ENCODE measurements at regions not wholly inside any gene's neighbourhood (a gene's known extent, or its start where the extent isn't known, plus 50 kb on each side); places are given as distances from the start of the nearest gene placed in this dataset.

- H2AFZ ChIP-seq (ENCODE audit: low read depth, low read length, poor library complexity, severe bottlenecking), result no peak overlapping the region
- H3K4me3 ChIP-seq (replicated peaks in 1 of 2; ENCODE audit: low read depth in 1 of 2, low read length in 2 of 2), result no peak overlapping the region
- POLR2A ChIA-PET, result no interaction called here
- no peaks in the 10 kb centered on the region for H3K36me3 ChIP-seq (ENCODE audit: control insufficient read depth in 1 of 2, insufficient read depth in 2 of 2, low read length in 2 of 2)
- H3K9me3 ChIP-seq (ENCODE audit: control insufficient read depth in 1 of 2, insufficient read depth in 1 of 2, low read depth in 1 of 2, low read length in 2 of 2), result no peaks in the 10 kb centered on the region
- TF ChIP-seq POLR2A (IDR thresholded peaks at IDR 0.05; ENCODE audit: borderline replicate concordance, extremely low read depth, insufficient read depth, insufficient read length) (no peak), CEBPB (IDR thresholded peaks at IDR 0.05; ENCODE audit: low read depth) (no peak), ELF1 (IDR thresholded peaks at IDR 0.05; ENCODE audit: borderline replicate concordance, low read depth) (no peak), FOSL1 (IDR thresholded peaks at IDR 0.05; ENCODE audit: low read depth) (no peak), EZH2phosphoT487 (IDR thresholded peaks at IDR 0.05; ENCODE audit: borderline replicate concordance) (no peak), JUND (IDR thresholded peaks at IDR 0.05) (no peak), MAX (IDR thresholded peaks at IDR 0.05) (no peak), ZFX (IDR thresholded peaks at IDR 0.05) (no peak), EZH2 (IDR thresholded peaks at IDR 0.05) (no peak), SP1 (IDR thresholded peaks at IDR 0.05; ENCODE audit: low read depth) (no peak), TCF7L2 (IDR thresholded peaks at IDR 0.05; ENCODE audit: borderline replicate concordance, extremely low read depth, insufficient read depth, insufficient read length) (no peak), POLR2AphosphoS5 (IDR thresholded peaks at IDR 0.05; ENCODE audit: low read depth, low read length) (no peak), ATF3 (IDR thresholded peaks at IDR 0.05) (no peak), REST (IDR thresholded peaks at IDR 0.05; ENCODE audit: low read depth) (no peak), CBX3 (IDR thresholded peaks at IDR 0.05; ENCODE audit: low read depth) (no peak), RAD21 (IDR thresholded peaks at IDR 0.05; ENCODE audit: low read depth) (no peak), CTCF (IDR thresholded peaks at IDR 0.05 in 2 of 3, conservative IDR thresholded peaks at IDR 0.05 in 1 of 3; ENCODE audit: borderline replicate concordance in 1 of 3, insufficient read depth in 1 of 3, low read depth in 2 of 3, low read length in 2 of 3) (no peak), SRF (IDR thresholded peaks at IDR 0.05; ENCODE audit: low read depth) (no peak), ZNF274 (IDR thresholded peaks at IDR 0.05; ENCODE audit: low read depth, low read length) (no peak)
- H3K79me2 ChIP-seq (ENCODE audit: insufficient read depth, low read length), result no peaks in the 10 kb centered on the region
- H3K27ac ChIP-seq (ENCODE audit: low read depth, low read length), result no peak overlapping the region
- BruUV-seq (replicated peaks), result no TSS peak
- no peaks in the 10 kb centered on the region for H3K9me2 ChIP-seq (ENCODE audit: insufficient read depth)
- H3K9ac ChIP-seq (ENCODE audit: low read length), result no peak overlapping the region
- RAD21 ChIA-PET (ENCODE audit: low non-redundant PET in 1 of 2, low total read pairs in 2 of 2, uncharacterized antibody in 2 of 2, unreplicated experiment in 2 of 2), result no interaction called here
- ATAC-seq (no peak), DNase-seq (ENCODE audit: low read depth, low spot score) (no peak)
- peaks cover 1% of the 10 kb centered on the region; the same call in 1 of the 2 replicates for H3K27me3 ChIP-seq (ENCODE audit: insufficient read depth, low read length)
- intact Hi-C loops (cut with micrococcal nuclease), result no loop called here
- H3K4me1 ChIP-seq (ENCODE audit: control insufficient read depth in 1 of 2, insufficient read depth in 2 of 2, low read length in 2 of 2), result no peaks in the 10 kb centered on the region
- H4K20me1 ChIP-seq (ENCODE audit: insufficient read depth), result no peaks in the 10 kb centered on the region
- CTCF ChIA-PET, result no interaction called here
- no peak overlapping the region for H3K4me2 ChIP-seq (ENCODE audit: low read length)
Observed at GRCh38 chr9:95608341-95608740, 91.6 kb upstream of the PTCH1 start.
